Heart left ventricle (tissue), 13 donors: ENCODE measurements at regions not wholly inside any gene's neighbourhood (a gene's known extent, or its start where the extent isn't known, plus 50 kb on each side); places are given as distances from the start of the nearest gene placed in this dataset.

Source experiments
- CTCF ChIP-seq, 12 donors: fragments of 200-600 bp; sonication (generic) in 4 of 12; IDR thresholded peaks; one replicate each; pipeline versions ENCODE4 v1.5.0 to v1.8.0; 2018 to 2022; ENCODE audit warnings: antibody characterized with exemption in 12 of 12, mild to moderate bottlenecking in 5 of 12
- POLR2A ChIP-seq, 2 donors: fragments of 450-650 bp; IDR thresholded peaks; one replicate each; pipeline ENCODE4 v1.6.1; 2017; ENCODE audit warnings: antibody characterized with exemption in 2 of 2, mild to moderate bottlenecking in 2 of 2, moderate library complexity in 2 of 2
- donor health status: ischemic (EF 13 %, LVEDD 7.1; RV severe dilation, severe dysfunction).
- donor health status: DM: no; HTN: yes; CAD: no.
- donor health status: DM: no; HTN: no; CAD: no.
- donor health status: ischemic (EF 25% LVEDD 6.9; RV normal size, moderate dysfunction).
- donor health status: ischemic (EF 25% LVEDD 5.7; RV mildly dilated, moderate dysfunction).
- donor health status: ischemic (EF 35%, LVEDD 5.7; RV mildly dilated, moderate dysfunction).
- donor health status: nonischemic (EF 11% LVEDD 7.7; RV severe dilation, severe dysfunction).
- donor health status: DM: yes; HTN: yes; CAD: no.
- donor health status: PGD.
- donor health status: ischemic (EF 29% LVEDD 5.4; RV normal size, mild dysfunction).
- donor health status: nonischemic (EF 23%, LVEDD 6.1; RV moderate dilation, normal function).

GRCh38 chr6:4571011-4571410, 205.2 kb upstream of the CDYL start:
- no peak for TF ChIP-seq CTCF (IDR thresholded peaks at IDR 0.05)
- no peak for TF ChIP-seq POLR2A (IDR thresholded peaks at IDR 0.05)
